Mononuclear cell (primary cell): ENCODE measurements at regions not wholly inside any gene's neighbourhood (a gene's known extent, or its start where the extent isn't known, plus 50 kb on each side); places are given as distances from the start of the nearest gene placed in this dataset.
"Not testable (repeated sequence)": the region's sequence is repeated elsewhere in the genome, so short reads cannot be mapped to it uniquely, and the experiment has no call there.

Experiments
- H3K27me3 ChIP-seq: 2 replicates; pipeline ENCODE4 v1.6.0; 2011; ENCODE audit warnings: low read length, control low read depth; ENCODE audit not compliant: insufficient read depth
- H3K4me1 ChIP-seq: 2 replicates; pipeline ENCODE4 v1.5.1; 2011; ENCODE audit warnings: mild to moderate bottlenecking, low read length, control low read depth; ENCODE audit not compliant: insufficient read depth
- H3K4me3 ChIP-seq: 2 replicates; pipeline ENCODE4 v1.5.1; 2011; ENCODE audit warnings: mild to moderate bottlenecking, low read length, moderate library complexity
- H3K9me3 ChIP-seq: 2 replicates; pipeline ENCODE4 v1.5.1; 2011; ENCODE audit warnings: low read depth, mild to moderate bottlenecking, control low read depth, low read length

- H3K27me3 ChIP-seq, result no peaks in the 10 kb centered on the region
- no peaks in the 10 kb centered on the region for H3K4me1 ChIP-seq
- H3K4me3 ChIP-seq, result no peak overlapping the region
- H3K9me3 ChIP-seq, result peaks cover 12% of the 10 kb centered on the region
These were observed 364.8 kb upstream of the EMCN start for GRCh38 chr4:100882661-100883060.

- Histone ChIP-seq H3K9me3 (peaks cover 12% of the 10 kb centered on the region), H3K4me1 (no peaks in the 10 kb centered on the region), H3K27me3 (no peaks in the 10 kb centered on the region), H3K4me3 (no peak overlapping the region)
These were observed 363.5 kb upstream of the EMCN start for GRCh38 chr4:100881283-100881682.

GRCh38 chr4:100880011-100880410, 362.2 kb upstream of the EMCN start:
- Histone ChIP-seq H3K9me3 (peaks cover 1% of the 10 kb centered on the region), H3K4me1 (no peaks in the 10 kb centered on the region), H3K4me3 (no peak overlapping the region), H3K27me3 (no peaks in the 10 kb centered on the region)

GRCh38 chr4:100879471-100879870, 361.6 kb upstream of the EMCN start:
- Histone ChIP-seq H3K4me3 (no peak overlapping the region), H3K4me1 (no peaks in the 10 kb centered on the region), H3K9me3 (no peaks in the 10 kb centered on the region), H3K27me3 (no peaks in the 10 kb centered on the region)

- H3K9me3 ChIP-seq, result no peaks in the 10 kb centered on the region
- H3K4me3 ChIP-seq, result no peak overlapping the region
- H3K4me1 ChIP-seq, result no peaks in the 10 kb centered on the region
- H3K27me3 ChIP-seq, result no peaks in the 10 kb centered on the region
These were observed 358.7 kb upstream of the EMCN start for GRCh38 chr4:100876546-100876945.

- no peaks in the 10 kb centered on the region for H3K27me3 ChIP-seq
- H3K4me3 ChIP-seq, result no peak overlapping the region
- no peaks in the 10 kb centered on the region for H3K9me3 ChIP-seq
- no peaks in the 10 kb centered on the region for H3K4me1 ChIP-seq
These were observed 357.7 kb upstream of the EMCN start for GRCh38 chr4:100875296-100876068.

- H3K27me3 ChIP-seq, result no peaks in the 10 kb centered on the region
- H3K4me3 ChIP-seq, result no peak overlapping the region
These were observed 355.0 kb upstream of the EMCN start for GRCh38 chr4:100872811-100873210.

GRCh38 chr4:100870940-100871772, 353.3 kb upstream of the EMCN start:
- H3K27me3 ChIP-seq, result no peaks in the 10 kb centered on the region
- H3K4me3 ChIP-seq, result no peak overlapping the region
- no peaks in the 10 kb centered on the region for H3K9me3 ChIP-seq
- no peaks in the 10 kb centered on the region for H3K4me1 ChIP-seq

More at GRCh38 chr4:100872811-100873210, 355.0 kb upstream of the EMCN start:
- H3K9me3 ChIP-seq, result no peaks in the 10 kb centered on the region
- no peaks in the 10 kb centered on the region for H3K4me1 ChIP-seq

- Histone ChIP-seq H3K4me3 (no peak overlapping the region), H3K27me3 (no peaks in the 10 kb centered on the region), H3K4me1 (no peaks in the 10 kb centered on the region), H3K9me3 (no peaks in the 10 kb centered on the region)
These were observed 351.5 kb upstream of the EMCN start for GRCh38 chr4:100869276-100869675.

GRCh38 chr4:100868281-100868680, 350.5 kb upstream of the EMCN start:
- not testable (repeated sequence) for H3K9me3 ChIP-seq, H3K27me3 ChIP-seq, H3K4me3 ChIP-seq, H3K4me1 ChIP-seq

GRCh38 chr4:100852326-100852725, 334.5 kb upstream of the EMCN start:
- no peaks in the 10 kb centered on the region for H3K27me3 ChIP-seq
- no peaks in the 10 kb centered on the region for H3K9me3 ChIP-seq
- no peak overlapping the region for H3K4me3 ChIP-seq
- H3K4me1 ChIP-seq, result no peaks in the 10 kb centered on the region

GRCh38 chr4:100849319-100849718, 331.5 kb upstream of the EMCN start:
- Histone ChIP-seq H3K4me1 (no peaks in the 10 kb centered on the region), H3K9me3 (no peaks in the 10 kb centered on the region), H3K27me3 (no peaks in the 10 kb centered on the region), H3K4me3 (no peak overlapping the region)

GRCh38 chr4:100848841-100849240, 331.0 kb upstream of the EMCN start:
- Histone ChIP-seq H3K9me3 (no peaks in the 10 kb centered on the region), H3K27me3 (no peaks in the 10 kb centered on the region), H3K4me3 (no peak overlapping the region), H3K4me1 (no peaks in the 10 kb centered on the region)

- Histone ChIP-seq H3K9me3 (no peaks in the 10 kb centered on the region), H3K27me3 (no peaks in the 10 kb centered on the region), H3K4me3 (no peak overlapping the region), H3K4me1 (no peaks in the 10 kb centered on the region)
These were observed 326.1 kb upstream of the EMCN start for GRCh38 chr4:100843910-100844309.

- Histone ChIP-seq H3K27me3 (no peaks in the 10 kb centered on the region), H3K9me3 (no peaks in the 10 kb centered on the region), H3K4me3 (no peak overlapping the region), H3K4me1 (no peaks in the 10 kb centered on the region)
These were observed 325.0 kb upstream of the EMCN start for GRCh38 chr4:100842856-100843255.
